ENCODE measurements at regions not wholly inside any gene's neighbourhood (a gene's known extent, or its start where the extent isn't known, plus 50 kb on each side); places are given as distances from the start of the nearest gene placed in this dataset.

GRCh38 chr2:155690785-155691184, 641.7 kb downstream of the NR4A2 start:
- no peak for DNase-seq

- peak in 6 of 56 donors; percentile 2 to 34 (median 4) for DNase-seq
Observed at GRCh38 chr2:155689791-155690190, 642.7 kb downstream of the NR4A2 start.

DNA sequence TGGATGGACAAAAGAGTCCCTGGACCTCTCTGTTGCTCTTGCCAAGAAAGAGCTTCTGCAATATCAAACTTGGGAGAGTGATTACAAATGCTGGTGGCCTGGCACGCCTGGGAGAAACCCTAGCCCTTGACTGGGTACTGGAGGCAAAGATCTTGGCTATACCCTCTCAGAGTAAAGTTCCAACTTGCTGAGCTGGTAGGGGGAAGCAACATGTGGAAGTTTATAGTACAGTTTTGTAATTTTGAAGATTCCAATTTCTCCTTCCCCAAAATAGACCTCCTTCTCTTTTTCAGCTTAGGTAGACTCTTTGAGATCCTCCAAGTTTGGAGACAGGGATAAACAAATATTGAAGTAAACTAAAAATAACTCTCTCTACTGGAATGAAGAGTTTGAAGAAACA, 645.3 kb downstream of the NR4A2 start:
- DNase-seq: no peak

DNA sequence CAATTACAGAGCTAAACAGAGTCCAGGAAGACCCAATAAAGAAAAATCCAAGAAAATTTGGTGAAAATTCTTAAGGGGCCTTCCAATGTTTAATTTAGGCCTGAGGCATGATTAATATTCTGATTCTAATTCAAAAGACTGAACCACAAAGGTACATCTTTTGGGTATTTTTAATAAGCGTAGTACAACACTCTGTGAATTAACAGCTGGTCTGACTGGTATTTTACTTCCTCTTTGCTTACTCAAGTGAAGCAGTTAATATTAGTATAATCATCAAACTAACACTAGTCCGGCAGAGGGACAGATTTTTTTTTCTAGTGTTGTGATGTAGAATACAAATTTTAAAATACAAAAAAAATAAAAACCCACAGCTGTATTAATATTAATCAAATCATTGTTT, 652.9 kb downstream of the NR4A2 start:
- no peak for DNase-seq

- no peak for DNase-seq
Observed at GRCh38 chr2:155675920-155676319, 656.6 kb downstream of the NR4A2 start.

DNA sequence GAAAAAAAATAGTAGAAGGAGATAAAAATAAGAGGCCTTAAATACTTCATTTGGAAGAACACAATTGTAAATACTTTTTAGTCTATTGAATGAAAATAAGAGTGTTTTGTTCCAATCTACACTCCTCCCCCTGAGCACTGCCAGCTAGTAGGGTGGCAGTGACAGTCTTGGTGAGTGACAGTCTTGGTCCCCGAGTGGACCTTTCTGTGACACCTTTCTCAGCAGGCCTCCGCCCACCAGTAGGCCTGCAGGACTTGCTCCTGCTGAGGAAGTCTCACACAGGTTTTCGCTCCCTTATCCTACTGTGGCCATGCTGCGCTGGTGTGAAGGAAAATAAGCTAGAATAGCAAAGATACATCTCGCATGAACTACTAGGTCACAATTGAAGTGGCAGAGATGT, 666.8 kb downstream of the NR4A2 start:
- DNase-seq: no peak

DNA sequence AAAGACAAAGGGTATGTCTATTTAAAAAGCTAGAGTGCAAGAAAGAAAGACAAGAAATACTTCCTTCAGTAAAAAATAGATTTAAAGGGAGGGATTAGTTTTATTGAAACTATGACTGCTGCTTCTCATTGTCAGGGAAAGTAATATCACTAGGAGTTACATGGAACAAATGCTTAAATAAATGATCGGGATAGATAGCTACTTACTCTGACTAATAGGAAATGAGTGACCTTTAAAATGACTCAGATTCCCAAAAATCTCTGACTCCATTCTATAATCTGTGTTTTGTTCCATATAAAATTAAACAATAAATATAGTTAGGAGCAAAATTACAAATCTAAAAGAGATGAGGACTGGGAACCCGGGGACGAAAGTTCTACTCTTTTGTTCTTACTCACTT, 669.3 kb downstream of the NR4A2 start:
- no peak for DNase-seq

GRCh38 chr2:155662224-155662623, 670.3 kb downstream of the NR4A2 start:
- no peak for DNase-seq

DNA sequence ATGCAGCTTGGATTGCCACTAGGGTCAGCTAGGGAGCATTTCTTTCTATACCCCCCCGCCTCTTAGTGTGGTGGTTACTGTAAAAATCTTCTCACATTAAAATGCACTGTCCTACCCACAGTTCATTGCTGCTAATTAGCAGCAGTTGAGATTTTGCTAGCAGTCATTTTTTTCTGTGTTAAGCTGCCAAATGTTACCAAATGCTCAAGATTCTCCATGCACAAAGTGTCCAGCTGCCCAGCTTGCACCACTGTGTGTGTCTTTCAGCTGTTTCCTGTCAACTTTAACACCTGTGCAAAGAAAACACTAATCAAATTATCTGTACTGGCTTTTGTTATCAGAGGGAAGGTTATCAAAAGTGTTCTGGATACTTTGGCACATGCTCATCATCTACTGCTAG, 679.3 kb downstream of the NR4A2 start:
- DNase-seq: no peak

DNA sequence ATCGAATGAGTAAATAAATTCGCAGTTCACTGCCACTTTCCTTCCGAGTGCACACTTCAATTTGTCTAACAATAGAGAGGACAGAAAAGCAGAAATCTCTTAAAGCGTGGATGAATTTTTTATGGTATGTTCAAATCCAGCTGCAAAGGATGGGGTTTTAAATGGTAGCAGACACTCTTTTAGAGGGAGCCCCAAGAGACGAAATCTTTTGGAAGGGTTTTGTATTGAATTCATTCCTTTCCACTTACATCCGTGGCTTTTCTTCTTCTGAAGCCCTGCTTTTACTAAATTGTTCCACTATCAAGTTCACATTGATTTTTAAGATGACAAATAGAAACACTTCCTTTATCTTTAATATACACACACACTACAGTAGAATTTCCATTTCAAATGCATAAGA, 680.7 kb downstream of the NR4A2 start:
- DNase-seq: no peak

DNA sequence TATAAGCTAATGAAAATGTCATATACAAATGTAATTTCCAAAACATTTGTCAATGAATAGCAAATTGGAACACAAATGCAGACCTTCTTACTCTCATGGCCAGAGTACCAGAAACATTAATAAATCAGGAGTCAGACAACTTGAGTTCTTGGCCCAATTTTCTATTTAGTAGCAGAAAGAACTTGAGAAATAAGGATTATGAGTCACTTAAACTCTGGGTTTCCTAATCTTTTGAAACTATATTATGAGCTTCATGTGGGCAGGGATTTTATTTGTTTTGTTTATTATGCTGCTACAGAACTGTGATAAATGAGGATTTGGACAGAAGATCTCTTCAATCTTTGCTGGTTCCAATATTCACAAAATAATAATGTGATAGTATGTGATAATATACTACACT, 686.7 kb downstream of the NR4A2 start:
- no peak for DNase-seq

GRCh38 chr2:155643056-155643775, 689.3 kb downstream of the NR4A2 start:
- DNase-seq: no peak

DNA sequence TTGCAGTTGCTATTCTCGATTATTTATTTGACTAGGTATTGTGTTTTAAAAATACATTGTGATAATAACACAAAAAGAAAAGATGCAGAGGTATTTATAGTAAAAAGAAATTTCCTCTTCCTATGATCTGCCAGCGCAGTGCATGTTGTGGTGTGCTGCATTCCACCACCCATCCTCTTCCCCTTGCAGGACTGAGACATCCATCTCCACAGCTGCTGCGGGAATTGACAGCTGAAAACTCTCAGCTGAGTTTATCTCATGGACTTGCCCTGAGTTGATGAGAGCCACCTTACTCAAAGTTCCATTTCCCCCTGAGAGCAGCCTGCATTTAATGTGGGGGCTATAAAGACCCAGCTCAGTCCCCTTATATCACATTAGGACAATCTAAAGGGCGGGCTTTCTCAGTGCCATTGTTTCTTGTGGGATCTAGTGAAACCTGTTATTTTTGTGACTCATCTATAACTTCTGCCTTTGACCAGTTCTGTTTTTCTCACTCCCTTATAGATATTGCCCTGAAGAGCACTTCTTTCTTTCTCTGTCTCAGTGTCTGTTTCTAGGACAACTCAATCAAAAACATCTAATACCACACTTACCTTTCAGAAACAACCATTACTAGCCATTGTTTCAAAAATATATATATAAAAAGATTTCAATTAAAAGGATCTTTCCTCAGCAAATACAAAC, 698.5 kb downstream of the NR4A2 start:
- DNase-seq: no peak

DNA sequence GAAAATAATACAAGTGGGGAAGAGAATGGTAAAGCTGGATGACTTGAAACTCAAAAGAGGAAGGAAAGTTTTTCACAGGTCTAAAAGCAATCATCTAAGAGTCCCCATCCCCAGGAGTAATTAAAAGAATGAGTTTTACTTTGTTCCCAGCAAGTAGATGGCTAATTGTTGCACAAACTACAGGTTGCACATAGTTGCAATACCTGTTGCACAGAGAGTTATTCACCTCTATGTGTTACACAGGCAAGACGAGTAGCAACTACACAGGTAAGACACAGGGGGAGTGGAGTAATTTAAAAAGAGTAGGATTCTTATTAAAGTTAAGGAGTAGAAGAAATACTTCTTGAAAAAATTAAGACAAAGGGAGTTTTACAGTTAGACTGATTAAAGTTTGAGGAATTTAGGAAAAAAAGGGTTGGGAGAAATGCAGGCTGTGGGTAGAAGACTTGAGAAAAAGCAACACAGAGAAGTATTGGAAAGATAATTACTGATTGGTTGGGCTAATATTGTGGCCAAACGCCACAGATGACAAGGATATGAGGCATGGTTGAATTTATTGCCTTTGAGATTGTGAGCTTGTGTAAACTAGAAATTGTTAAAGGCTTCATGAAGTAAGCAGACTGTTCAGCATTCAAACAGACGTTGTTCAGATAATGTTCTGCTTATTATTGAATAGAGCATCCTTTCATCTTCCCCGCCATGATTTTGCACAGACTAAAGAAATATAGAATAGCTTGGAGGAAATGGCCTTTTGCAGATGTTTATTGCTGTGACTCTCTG, 699.3 kb downstream of the NR4A2 start:
- DNase-seq: no peak

DNA sequence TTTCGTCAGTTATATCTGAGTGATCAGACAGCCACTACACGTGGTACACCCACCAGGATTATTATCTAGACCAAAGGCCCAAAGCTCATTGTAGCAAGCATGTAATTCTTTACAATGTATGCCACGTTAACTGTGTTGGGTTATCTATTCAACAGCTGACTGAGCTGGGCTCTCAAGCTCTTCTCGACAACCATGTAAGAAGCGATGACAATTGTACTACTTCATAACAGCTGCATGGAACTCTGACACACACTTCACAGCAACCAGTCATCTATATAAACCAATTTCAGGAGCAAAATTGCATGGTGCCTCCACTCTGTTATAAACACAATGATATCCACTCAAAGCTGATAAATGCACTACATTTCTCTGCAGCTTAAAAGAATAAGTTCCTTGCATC, 701.8 kb downstream of the NR4A2 start:
- DNase-seq: no peak

- no peak for DNase-seq
Observed at GRCh38 chr2:155622443-155622842, 710.1 kb downstream of the NR4A2 start.

DNA sequence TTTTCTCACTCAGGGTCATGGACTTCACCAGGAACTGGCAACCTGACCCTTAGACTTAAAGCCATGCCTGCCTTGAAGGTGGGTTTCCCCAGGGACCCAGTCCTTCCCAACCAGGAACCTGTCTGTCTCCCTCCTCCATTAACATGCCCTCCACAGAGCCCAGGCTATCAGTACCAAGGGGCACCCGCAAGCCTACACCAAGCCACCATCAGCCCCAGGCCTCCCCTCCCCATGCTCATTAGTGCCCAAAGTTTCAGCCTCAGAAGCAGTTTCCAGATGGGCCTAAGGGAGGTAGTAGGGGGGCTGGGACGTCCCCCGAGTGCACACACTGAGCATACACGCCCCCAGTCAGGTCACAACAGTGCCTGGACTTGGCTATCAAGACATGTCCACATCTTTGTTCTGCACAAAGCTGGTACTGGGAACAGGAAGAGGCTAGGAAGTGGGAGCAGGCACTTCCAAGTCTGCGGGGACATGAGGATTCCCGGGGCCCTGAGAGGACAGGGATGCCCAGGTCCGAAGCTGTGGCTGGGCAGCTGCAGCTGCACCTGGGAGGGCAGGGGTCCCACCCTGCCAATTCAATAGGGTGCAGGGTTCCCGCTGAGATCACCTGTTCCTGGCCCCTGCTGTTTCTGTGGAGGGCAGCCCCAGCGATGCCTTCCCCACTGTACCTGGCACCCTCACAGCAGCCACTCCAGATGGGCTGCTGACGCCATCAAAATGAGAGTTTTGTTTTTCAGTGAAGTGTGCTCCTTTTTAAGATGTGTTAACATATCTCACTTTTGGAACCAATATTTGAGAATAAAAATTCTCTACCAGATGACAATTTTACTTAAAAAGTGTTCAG, 731.4 kb downstream of the NR4A2 start:
- no peak for DNase-seq

DNA sequence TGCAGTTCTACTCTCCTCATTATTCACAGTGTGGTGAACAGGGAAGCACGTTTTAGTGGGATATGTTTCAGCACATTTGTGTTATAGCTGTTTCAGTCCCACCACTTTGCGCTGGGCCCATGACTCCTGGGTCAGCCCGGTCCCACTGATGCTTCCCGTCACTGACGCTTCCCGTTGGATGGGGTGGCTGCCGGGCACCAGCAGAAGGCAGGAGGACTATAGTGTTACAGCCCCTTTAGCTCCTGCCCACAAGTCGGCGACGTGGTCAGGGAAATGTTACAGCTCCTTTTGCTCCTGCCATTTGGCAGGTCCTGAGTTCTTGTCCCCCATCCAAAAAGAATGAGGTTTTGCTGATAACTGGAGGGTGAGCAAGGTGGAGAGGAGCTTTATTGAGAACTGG, 732.2 kb downstream of the NR4A2 start:
- DNase-seq: no peak

DNA sequence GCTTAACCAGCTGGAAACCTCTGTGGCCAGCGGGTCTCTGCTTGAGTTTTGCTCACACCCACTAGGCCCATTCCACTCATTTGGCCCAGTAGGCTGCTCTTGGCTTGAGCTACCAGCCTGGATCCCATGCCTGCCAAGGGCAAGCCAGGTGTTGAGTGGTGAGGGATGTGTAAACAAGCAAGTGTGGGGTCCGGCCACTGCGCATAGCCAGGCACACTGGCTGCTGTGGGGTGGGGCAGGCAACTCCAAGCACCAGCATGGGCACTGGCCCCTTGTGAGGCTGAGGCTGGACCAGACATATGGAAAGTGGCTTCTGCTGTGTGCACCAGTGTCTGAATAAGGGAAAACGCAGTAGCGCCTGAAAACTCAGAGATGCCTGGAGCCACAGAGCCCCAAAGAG, 732.7 kb downstream of the NR4A2 start:
- DNase-seq: no peak

GRCh38 chr2:155583674-155584195, 748.8 kb downstream of the NR4A2 start:
- DNase-seq: no peak

- DNase-seq: no peak
Observed at GRCh38 chr2:155574941-155575340, 757.6 kb downstream of the NR4A2 start.

Data from nucleus accumbens (tissue), 56 donors.